MM.1S (cell line): ENCODE measurements at regions not wholly inside any gene's neighbourhood (a gene's known extent, or its start where the extent isn't known, plus 50 kb on each side); places are given as distances from the start of the nearest gene placed in this dataset.

Experiments
- CTCF ChIP-seq: fragments of 300-600 bp; sonication (generic); IDR thresholded peaks from 2 replicates; pipeline ENCODE4 v1.5.1; 2016; ENCODE audit warnings: antibody characterized with exemption, low read length, mixed read lengths
- EZH2 ChIP-seq: fragments of 300-600 bp; sonication (generic); optimal IDR thresholded peaks from 2 replicates; pipeline ENCODE3; 2017; ENCODE audit warnings: low read depth, mild to moderate bottlenecking, antibody characterized with exemption, low read length, mixed read lengths

- no peak for TF ChIP-seq CTCF
- no peak for TF ChIP-seq EZH2
Observed at GRCh38 chr14:98144964-98145363, 1127.0 kb downstream of the BCL11B start.
